GM12878 (cell line): ENCODE measurements at regions not wholly inside any gene's neighbourhood (a gene's known extent, or its start where the extent isn't known, plus 50 kb on each side); places are given as distances from the start of the nearest gene placed in this dataset.

Experiments used
- ATAC-seq: fragments of 200-7000 bp; cut with Tn5 transposase; 3 replicates; pipeline ENCODE4 v1.9.1; 2020; ENCODE audit warnings: mild to moderate bottlenecking, moderate library complexity
- BruUV-seq: library from RNA; stranded (reverse); fragments of 400-500 nt; replicated peaks from 2 replicates; lab custom pipeline; 2021; lab: Mats Ljungman, UMichigan
- CTCF ChIA-PET: fragments of 300-600 bp; sonication (Branson Sonifier 250); formaldehyde crosslinking; extraction: SDS; loops from one replicate; lab custom pipeline; 2021; ENCODE audit warnings: inconsistent platforms; lab: Yijun Ruan, JAX
- POLR2A ChIA-PET: fragments of 350-600 bp; formaldehyde crosslinking; extraction: SDS; loops from one replicate; lab custom pipeline; 2021; ENCODE audit warnings: inconsistent platforms; lab: Charles Lee
- RAD21 ChIA-PET: fragments of 300-600 bp; sonication (Branson Sonifier 250); formaldehyde crosslinking; loops from one replicate; lab custom pipeline; 2023; ENCODE audit warnings: antibody characterized with exemption; ENCODE audit not compliant: unreplicated experiment; lab: Charles Lee
- SMC1A ChIA-PET: fragments of 300-600 bp; sonication (Branson Sonifier 250); formaldehyde crosslinking; loops from one replicate; lab custom pipeline; 2023; ENCODE audit not compliant: unreplicated experiment, uncharacterized antibody; lab: Charles Lee
- DNase-seq: peaks from one replicate; pipeline ENCODE4 v3.0.0-alpha.2; 2011; ENCODE audit warnings: low read depth, low spot score
- FAIRE-seq: peaks from 3 replicates; lab custom pipeline; 2011; peaks lifted over from hg19 to GRCh38; lab: Jason Lieb, UNC
- H2AFZ ChIP-seq: 2 replicates; pipeline ENCODE4 v1.6.0; 2011; ENCODE audit warnings: low read depth, low read length, control low read depth; ENCODE audit not compliant: control insufficient read depth
- H3K27ac ChIP-seq: 2 replicates; pipeline ENCODE4 v1.5.1; 2011; ENCODE audit warnings: control low read depth; ENCODE audit not compliant: control insufficient read depth, insufficient read depth
- H3K27me3 ChIP-seq, 2 experiments: replicated peaks in 1 of 2; 2 replicates each; pipeline versions ENCODE4 v1.6.0 to v1.6.1; 2011; ENCODE audit warnings: low read length in 1 of 2; ENCODE audit not compliant: control insufficient read depth in 2 of 2, insufficient read depth in 2 of 2
- H3K36me3 ChIP-seq, 2 experiments: 2 replicates each; pipeline ENCODE4 v1.5.1; 2011; ENCODE audit warnings: low read length in 1 of 2; ENCODE audit not compliant: control insufficient read depth in 2 of 2, insufficient read depth in 2 of 2
- H3K4me1 ChIP-seq: 2 replicates; pipeline ENCODE4 v1.6.1; 2011; ENCODE audit warnings: mild to moderate bottlenecking, low read length, moderate library complexity, mixed read lengths; ENCODE audit not compliant: control insufficient read depth, insufficient read depth
- H3K4me2 ChIP-seq: 2 replicates; pipeline ENCODE4 v1.6.0; 2011; ENCODE audit warnings: control low read depth; ENCODE audit not compliant: control insufficient read depth, insufficient read depth
- H3K4me3 ChIP-seq: fragments of 200-600 bp; sonication (generic); 2 replicates; pipeline ENCODE4 v1.5.1; 2016
- H3K79me2 ChIP-seq: 2 replicates; pipeline ENCODE4 v1.6.0; 2011; ENCODE audit warnings: low read length; ENCODE audit not compliant: control insufficient read depth, insufficient read depth
- H3K9ac ChIP-seq: 2 replicates; pipeline ENCODE4 v1.8.0; 2011; ENCODE audit warnings: low read length, control low read depth, mixed read lengths; ENCODE audit not compliant: control insufficient read depth, insufficient read depth
- H3K9me3 ChIP-seq: replicated peaks from 3 replicates; pipeline ENCODE4 v1.5.1; 2011; ENCODE audit warnings: mild to moderate bottlenecking, low read length; ENCODE audit not compliant: control insufficient read depth, insufficient read depth
- H4K20me1 ChIP-seq: 2 replicates; pipeline ENCODE4 v1.6.0; 2011; ENCODE audit not compliant: control insufficient read depth, insufficient read depth
- NR2C2 ChIP-seq: IDR thresholded peaks from 2 replicates; pipeline ENCODE4 v1.6.1; 2011; ENCODE audit warnings: borderline replicate concordance, low read depth; ENCODE audit not compliant: control insufficient read depth, insufficient read length
- PAX5 ChIP-seq: IDR thresholded peaks from 2 replicates; pipeline ENCODE4 v1.6.1; 2011; ENCODE audit warnings: low read depth, low read length, borderline replicate concordance
- PAX8 ChIP-seq: fragments of 450-650 bp; IDR thresholded peaks from 2 replicates; pipeline ENCODE4 v1.6.1; 2017; ENCODE audit warnings: mild to moderate bottlenecking, moderate library complexity
- POLR2A ChIP-seq: IDR thresholded peaks from 2 replicates; pipeline ENCODE4 v1.6.1; 2011; ENCODE audit warnings: low read depth, mild to moderate bottlenecking, low read length
- SPI1 ChIP-seq: IDR thresholded peaks from 2 replicates; pipeline ENCODE4 v1.6.1; 2011; ENCODE audit warnings: low read depth, mild to moderate bottlenecking, low read length, moderate library complexity, borderline replicate concordance; ENCODE audit not compliant: insufficient read depth
- TAF1 ChIP-seq: IDR thresholded peaks from 2 replicates; pipeline ENCODE4 v1.6.1; 2011; ENCODE audit warnings: mild to moderate bottlenecking, low read depth, low read length, borderline replicate concordance
- WGBS: methylation state at CpG from one replicate; pipeline ENCODE4 v1.1.6; 2016; ENCODE audit warnings: low lambda C conversion rate; ENCODE audit not compliant: insufficient replicate concordance, insufficient coverage; ENCODE audit errors: missing lambda C conversion rate; 5-methylcytosine and 5-hydroxymethylcytosine counted together
- in situ Hi-C: fragments of 300-500 bp; cut with MboI; formaldehyde crosslinking; loops from 9 replicates; pipeline ENCODE4 v1.14.3; 2018; ENCODE audit warnings: mixed read lengths
- intact Hi-C: fragments of 100-400 bp; cut with micrococcal nuclease; formaldehyde crosslinking; loops from one replicate; pipeline ENCODE4 v1.14.2; 2022; ENCODE audit not compliant: unreplicated experiment
- TF ChIP-seq, protein P1 (sequence below): IDR thresholded peaks from 2 replicates; pipeline ENCODE4 v1.6.1; 2012; ENCODE audit warnings: low read length, inconsistent platforms
- TF ChIP-seq, protein P2 (sequence below): fragments of 450-650 bp; IDR thresholded peaks from 2 replicates; pipeline ENCODE4 v1.6.1; 2014; ENCODE audit warnings: mild to moderate bottlenecking
- TF ChIP-seq, protein P3 (sequence below): fragments of 150-350 bp; IDR thresholded peaks from 2 replicates; pipeline ENCODE4 v1.6.1; 2014; ENCODE audit warnings: mild to moderate bottlenecking, low read depth, low read length

DNA sequence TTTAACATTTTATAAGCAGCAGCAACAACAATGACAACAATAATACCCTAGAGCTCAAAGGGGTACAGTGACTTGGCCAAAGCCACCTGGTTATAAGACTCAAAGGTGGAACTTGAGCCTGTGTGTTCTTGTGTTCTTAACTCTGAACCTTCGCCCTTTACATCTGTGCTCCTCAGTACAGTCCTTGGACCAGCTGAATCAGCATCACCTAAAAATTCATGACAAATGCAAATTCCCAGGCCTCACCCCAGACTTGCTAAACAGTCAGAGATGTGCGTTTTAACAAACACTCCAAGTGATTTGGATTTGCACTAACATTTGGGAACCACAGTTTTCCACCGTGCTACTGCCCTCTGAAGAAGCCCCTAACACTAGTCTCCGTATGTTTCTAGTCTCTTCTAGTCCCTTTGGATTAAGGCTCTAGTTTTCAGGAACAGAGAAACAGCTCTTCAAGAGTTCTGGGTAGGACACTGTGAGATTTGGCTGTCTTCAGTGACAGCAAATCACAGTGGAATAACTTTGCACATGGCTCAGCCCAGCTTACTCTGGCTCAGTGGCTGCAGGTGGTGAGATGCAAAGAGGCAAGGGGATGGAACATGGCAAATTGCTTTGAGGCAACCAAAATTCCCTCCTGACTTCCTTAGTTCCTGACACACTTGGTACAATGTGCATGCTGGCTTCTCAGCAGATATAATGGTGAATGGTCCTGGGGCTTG lies 151.0 kb upstream of the CDH11 start:
- in situ Hi-C loops: no loop called here
- no peak for TF ChIP-seq NR2C2
- TF ChIP-seq SPI1: no peak
- TF ChIP-seq, protein P1, sequence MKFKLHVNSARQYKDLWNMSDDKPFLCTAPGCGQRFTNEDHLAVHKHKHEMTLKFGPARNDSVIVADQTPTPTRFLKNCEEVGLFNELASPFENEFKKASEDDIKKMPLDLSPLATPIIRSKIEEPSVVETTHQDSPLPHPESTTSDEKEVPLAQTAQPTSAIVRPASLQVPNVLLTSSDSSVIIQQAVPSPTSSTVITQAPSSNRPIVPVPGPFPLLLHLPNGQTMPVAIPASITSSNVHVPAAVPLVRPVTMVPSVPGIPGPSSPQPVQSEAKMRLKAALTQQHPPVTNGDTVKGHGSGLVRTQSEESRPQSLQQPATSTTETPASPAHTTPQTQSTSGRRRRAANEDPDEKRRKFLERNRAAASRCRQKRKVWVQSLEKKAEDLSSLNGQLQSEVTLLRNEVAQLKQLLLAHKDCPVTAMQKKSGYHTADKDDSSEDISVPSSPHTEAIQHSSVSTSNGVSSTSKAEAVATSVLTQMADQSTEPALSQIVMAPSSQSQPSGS: no peak
- TF ChIP-seq PAX8: no peak
- no peak for TF ChIP-seq POLR2A
- TF ChIP-seq, protein P2, sequence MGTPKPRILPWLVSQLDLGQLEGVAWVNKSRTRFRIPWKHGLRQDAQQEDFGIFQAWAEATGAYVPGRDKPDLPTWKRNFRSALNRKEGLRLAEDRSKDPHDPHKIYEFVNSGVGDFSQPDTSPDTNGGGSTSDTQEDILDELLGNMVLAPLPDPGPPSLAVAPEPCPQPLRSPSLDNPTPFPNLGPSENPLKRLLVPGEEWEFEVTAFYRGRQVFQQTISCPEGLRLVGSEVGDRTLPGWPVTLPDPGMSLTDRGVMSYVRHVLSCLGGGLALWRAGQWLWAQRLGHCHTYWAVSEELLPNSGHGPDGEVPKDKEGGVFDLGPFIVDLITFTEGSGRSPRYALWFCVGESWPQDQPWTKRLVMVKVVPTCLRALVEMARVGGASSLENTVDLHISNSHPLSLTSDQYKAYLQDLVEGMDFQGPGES: no peak
- no peak for TF ChIP-seq TAF1
- TF ChIP-seq, protein P3, sequence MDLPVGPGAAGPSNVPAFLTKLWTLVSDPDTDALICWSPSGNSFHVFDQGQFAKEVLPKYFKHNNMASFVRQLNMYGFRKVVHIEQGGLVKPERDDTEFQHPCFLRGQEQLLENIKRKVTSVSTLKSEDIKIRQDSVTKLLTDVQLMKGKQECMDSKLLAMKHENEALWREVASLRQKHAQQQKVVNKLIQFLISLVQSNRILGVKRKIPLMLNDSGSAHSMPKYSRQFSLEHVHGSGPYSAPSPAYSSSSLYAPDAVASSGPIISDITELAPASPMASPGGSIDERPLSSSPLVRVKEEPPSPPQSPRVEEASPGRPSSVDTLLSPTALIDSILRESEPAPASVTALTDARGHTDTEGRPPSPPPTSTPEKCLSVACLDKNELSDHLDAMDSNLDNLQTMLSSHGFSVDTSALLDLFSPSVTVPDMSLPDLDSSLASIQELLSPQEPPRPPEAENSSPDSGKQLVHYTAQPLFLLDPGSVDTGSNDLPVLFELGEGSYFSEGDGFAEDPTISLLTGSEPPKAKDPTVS: no peak
- no peak for TF ChIP-seq PAX5
- TF ChIP-seq, all 136 proteins: peak for 0
- CTCF ChIA-PET: no interaction called here
- no peak overlapping the region for H3K27ac ChIP-seq
- no peak overlapping the region for H3K9ac ChIP-seq
- H3K79me2 ChIP-seq: no peaks in the 10 kb centered on the region
- ATAC-seq (no peak), FAIRE-seq (no peak), DNase-seq (no peak)
- no peak overlapping the region for H3K4me3 ChIP-seq
- no TSS peak for BruUV-seq
- H4K20me1 ChIP-seq: no peaks in the 10 kb centered on the region
- POLR2A ChIA-PET: no interaction called here
- WGBS: 0% methylated on average over 4 of the region's 4 CpGs
- no peaks in the 10 kb centered on the region for H3K27me3 ChIP-seq
- H3K36me3 ChIP-seq: no peaks in the 10 kb centered on the region
- no peak overlapping the region for H2AFZ ChIP-seq
- RAD21 ChIA-PET: no interaction called here
- no peaks in the 10 kb centered on the region for H3K4me1 ChIP-seq
- intact Hi-C loops: no loop called here
- H3K4me2 ChIP-seq: no peak overlapping the region
- SMC1A ChIA-PET: no interaction called here
- H3K9me3 ChIP-seq: no peaks in the 10 kb centered on the region
